H1 (cell line): ENCODE measurements at regions not wholly inside any gene's neighbourhood (a gene's known extent, or its start where the extent isn't known, plus 50 kb on each side); places are given as distances from the start of the nearest gene placed in this dataset.

Source experiments
- ASH2L ChIP-seq: fragments of 200-600, 300-600 bp; sonication (generic); IDR thresholded peaks from one replicate; pipeline ENCODE4 v1.7.1; 2017; ENCODE audit warnings: low read length
- CEBPB ChIP-seq: IDR thresholded peaks from 2 replicates; pipeline ENCODE4 v1.6.1; 2012; ENCODE audit warnings: low read depth, low read length
- CTCF ChIP-seq, 3 experiments: IDR thresholded peaks; 1 replicate in 2 of 3; 2 replicates in 1 of 3; pipeline versions ENCODE4 v1.5.1 to v1.6.1; 2011; ENCODE audit warnings: low read length in 3 of 3, mild to moderate bottlenecking in 3 of 3, inconsistent platforms in 2 of 3, low read depth in 1 of 3, moderate library complexity in 1 of 3; ENCODE audit not compliant: insufficient read depth in 1 of 3; ENCODE audit errors: control extremely low read depth in 1 of 3
- EP300 ChIP-seq, 2 experiments: IDR thresholded peaks; 1 replicate in 1 of 2; 2 replicates in 1 of 2; pipeline ENCODE4 v1.6.1; 2011 to 2012; ENCODE audit warnings: low read depth in 2 of 2, low read length in 2 of 2, mild to moderate bottlenecking in 2 of 2, borderline replicate concordance in 1 of 2, inconsistent platforms in 1 of 2, moderate library complexity in 1 of 2
- HDAC2 ChIP-seq, 2 experiments: fragments of 300-600 bp in 1 of 2; sonication (generic) in 1 of 2; IDR thresholded peaks; 2 replicates each; pipeline ENCODE4 v1.6.1; 2011 to 2012; ENCODE audit warnings: low read depth in 2 of 2, low read length in 2 of 2, mild to moderate bottlenecking in 2 of 2, moderate library complexity in 2 of 2, borderline replicate concordance in 1 of 2, inconsistent platforms in 1 of 2
- JUND ChIP-seq: IDR thresholded peaks from 2 replicates; pipeline ENCODE4 v1.6.1; 2011; ENCODE audit warnings: mild to moderate bottlenecking, improper control_type of control experiment, low read length
- KDM1A ChIP-seq: fragments of 200-600, 300-600 bp; sonication (generic); IDR thresholded peaks from 2 replicates; pipeline ENCODE4 v1.7.1; 2016; ENCODE audit warnings: mild to moderate bottlenecking, low read length, borderline replicate concordance
- MAFK ChIP-seq: IDR thresholded peaks from 2 replicates; pipeline ENCODE4 v1.6.1; 2012; ENCODE audit warnings: low read depth, mild to moderate bottlenecking, improper control_type of control experiment, low read length
- POLR2A ChIP-seq, 2 experiments: IDR thresholded peaks; 1 replicate in 1 of 2; 2 replicates in 1 of 2; pipeline ENCODE4 v1.6.1; 2011; ENCODE audit warnings: low read depth in 2 of 2, low read length in 2 of 2, mild to moderate bottlenecking in 2 of 2; ENCODE audit errors: control extremely low read depth in 1 of 2
- POLR2AphosphoS5 ChIP-seq: IDR thresholded peaks from 2 replicates; pipeline ENCODE4 v1.6.1; 2011; ENCODE audit warnings: low read depth, low read length
- POU5F1 ChIP-seq: IDR thresholded peaks from 2 replicates; pipeline ENCODE4 v1.6.1; 2011; ENCODE audit warnings: low read depth, mild to moderate bottlenecking, low read length, moderate library complexity
- RFX5 ChIP-seq: IDR thresholded peaks from 2 replicates; pipeline ENCODE4 v1.6.1; 2011; ENCODE audit warnings: low read depth, low read length, improper control_type of control experiment, borderline replicate concordance
- SP2 ChIP-seq: IDR thresholded peaks from 2 replicates; pipeline ENCODE4 v1.6.1; 2012; ENCODE audit warnings: mild to moderate bottlenecking, low read length, inconsistent platforms
- SRF ChIP-seq: IDR thresholded peaks from 2 replicates; pipeline ENCODE4 v1.6.1; 2011; ENCODE audit warnings: mild to moderate bottlenecking, low read depth, low read length, moderate library complexity

DNA sequence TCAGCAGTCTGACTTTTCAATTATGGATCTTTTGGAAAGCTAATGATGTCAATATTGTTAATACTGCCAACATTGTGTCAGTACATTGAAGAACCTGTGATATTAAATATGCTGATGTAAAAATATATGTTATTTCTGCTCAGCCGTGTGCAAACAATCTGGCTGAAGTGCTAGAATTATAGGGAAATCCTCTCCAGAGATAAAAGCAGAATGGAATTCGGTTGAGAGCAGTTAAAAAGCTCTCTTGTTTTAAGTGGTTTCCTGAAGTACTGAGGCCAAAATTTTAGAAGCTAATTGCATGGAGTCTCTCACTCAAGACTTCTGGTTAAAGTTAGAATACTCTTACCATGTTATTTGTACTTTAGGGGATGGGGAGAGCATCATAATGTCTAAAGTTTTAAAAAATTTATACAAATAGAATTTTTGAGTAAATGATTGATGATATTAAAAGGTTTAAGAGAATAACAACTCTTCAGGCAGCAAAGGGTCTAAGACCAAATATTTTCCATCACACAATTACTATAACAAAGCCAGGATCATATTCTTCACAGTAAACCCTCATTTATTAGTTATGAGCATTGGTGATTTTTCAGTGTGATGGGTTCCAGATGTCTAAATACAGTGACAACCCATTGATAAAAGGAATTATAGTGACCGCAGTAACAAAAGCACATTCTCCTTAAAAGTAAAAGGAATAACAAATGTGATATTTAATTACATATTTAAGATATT is 834.2 kb upstream of the CXADR start:
- TF ChIP-seq KDM1A (no peak), CTCF (IDR thresholded peaks at IDR 0.05; ENCODE audit: control extremely low read depth in 1 of 3, insufficient read depth in 1 of 3, low read depth in 1 of 3, low read length in 3 of 3) (no peak), JUND (no peak), POLR2A (IDR thresholded peaks at IDR 0.05; ENCODE audit: control extremely low read depth in 1 of 2, low read depth in 2 of 2, low read length in 2 of 2) (no peak), ASH2L (no peak), HDAC2 (IDR thresholded peaks at IDR 0.05; ENCODE audit: borderline replicate concordance in 1 of 2, low read depth in 2 of 2, low read length in 2 of 2) (no peak), POU5F1 (no peak), POLR2AphosphoS5 (no peak), EP300 (IDR thresholded peaks at IDR 0.05; ENCODE audit: borderline replicate concordance in 1 of 2, low read depth in 2 of 2, low read length in 2 of 2) (no peak), RFX5 (no peak), SRF (no peak), SP2 (no peak), MAFK (no peak), CEBPB (no peak)
